NCI-H446 treated with DMSO at 0.1 percent for 48 hours (cell line): ENCODE measurements at regions not wholly inside any gene's neighbourhood (a gene's known extent, or its start where the extent isn't known, plus 50 kb on each side); places are given as distances from the start of the nearest gene placed in this dataset.
"Not testable (repeated sequence)": the region's sequence is repeated elsewhere in the genome, so short reads cannot be mapped to it uniquely, and the experiment has no call there.

Experiments used
- DNase-seq: peaks from one replicate; lab custom pipeline; 2025; lab: John Stamatoyannopoulos, UW

DNA sequence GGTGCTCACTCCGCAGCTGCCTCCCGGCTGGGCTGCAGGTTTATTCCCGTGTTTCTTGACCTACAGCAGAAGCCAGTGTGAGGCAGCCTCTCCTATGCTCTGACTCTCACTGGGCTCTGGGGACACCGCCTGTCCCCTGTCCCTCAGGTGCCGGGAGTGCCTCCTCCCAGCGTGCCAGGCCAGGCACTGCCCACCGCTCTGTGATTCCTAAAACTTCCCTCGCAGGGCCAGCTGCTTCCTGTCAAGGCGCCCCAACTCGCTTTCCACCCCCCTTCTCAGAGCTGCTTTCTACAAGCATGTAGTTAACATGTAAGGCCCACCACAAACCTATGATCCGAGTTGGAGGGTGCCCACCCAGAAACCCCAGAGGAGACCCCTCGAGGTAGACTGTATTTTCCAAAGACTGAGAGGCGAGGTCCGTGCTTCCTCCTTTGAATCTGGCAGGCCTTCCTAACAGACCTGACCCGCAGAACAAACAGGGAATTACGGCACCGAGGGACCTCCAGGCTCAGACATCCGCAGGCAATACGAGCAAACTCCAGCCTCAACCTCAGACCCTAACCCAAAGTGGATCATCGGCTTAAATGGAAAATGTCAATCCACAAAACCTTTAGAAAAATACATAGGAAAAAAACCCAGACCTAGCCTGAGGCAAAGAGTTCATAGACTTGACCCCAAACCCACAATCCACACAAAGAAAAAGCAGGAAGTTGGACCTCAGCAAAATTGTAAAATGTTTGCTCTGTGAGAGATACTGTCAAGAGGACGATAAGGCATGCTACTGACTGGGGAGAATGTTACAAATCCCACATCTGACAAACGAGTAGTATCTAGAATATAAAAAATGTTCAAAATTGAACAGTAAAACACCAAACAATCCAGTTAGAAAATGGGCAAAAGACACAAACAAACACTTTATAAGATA lies 121.3 kb upstream of the IQSEC1 start:
- no peak for DNase-seq

DNA sequence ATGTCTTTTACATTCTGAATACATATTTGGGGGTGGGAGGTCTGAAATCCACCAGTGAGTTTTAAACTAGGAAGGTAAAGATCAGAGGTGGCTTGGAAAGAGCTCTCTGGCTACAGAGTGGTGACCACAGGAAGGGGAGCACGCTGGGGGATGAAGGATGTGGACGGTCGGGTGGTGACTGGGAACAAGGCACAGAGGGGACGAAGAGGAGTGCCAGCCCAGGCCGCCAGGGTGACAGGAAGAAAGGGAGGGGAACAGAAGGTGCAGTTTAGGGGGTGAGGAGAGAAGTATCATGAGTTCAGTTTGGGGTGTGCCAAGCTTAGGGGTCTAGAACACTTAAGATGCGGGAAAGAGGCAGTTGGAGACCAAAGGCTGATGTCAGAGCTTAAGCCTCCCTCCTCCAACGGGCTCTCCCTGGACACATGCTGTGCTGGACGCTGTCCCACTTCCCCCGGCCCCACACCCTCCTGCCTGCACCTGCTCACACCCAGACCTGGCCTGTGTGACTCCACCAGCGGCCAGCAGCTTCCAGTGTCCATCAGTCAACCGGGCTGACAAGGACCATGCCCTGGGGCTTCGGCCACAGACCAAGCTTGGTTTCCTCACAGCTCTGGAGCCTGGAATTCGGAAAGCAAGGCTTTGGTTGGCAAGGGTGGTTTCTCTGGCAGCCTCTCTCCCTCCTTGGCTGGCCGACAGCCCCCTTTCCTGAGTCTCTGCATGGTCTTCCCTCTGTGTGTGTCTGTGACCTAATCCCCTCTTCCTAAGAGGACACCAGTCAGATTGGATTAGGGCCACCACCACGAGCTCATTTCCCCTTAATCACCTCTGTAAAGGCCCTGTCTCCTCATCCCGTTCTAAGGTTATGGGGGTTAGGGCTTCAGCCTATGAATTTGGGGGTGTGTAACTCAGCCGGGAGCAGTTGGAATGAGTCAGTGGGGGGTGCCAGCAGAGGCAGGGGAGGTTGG lies 120.4 kb upstream of the IQSEC1 start:
- DNase-seq = no peak

DNA sequence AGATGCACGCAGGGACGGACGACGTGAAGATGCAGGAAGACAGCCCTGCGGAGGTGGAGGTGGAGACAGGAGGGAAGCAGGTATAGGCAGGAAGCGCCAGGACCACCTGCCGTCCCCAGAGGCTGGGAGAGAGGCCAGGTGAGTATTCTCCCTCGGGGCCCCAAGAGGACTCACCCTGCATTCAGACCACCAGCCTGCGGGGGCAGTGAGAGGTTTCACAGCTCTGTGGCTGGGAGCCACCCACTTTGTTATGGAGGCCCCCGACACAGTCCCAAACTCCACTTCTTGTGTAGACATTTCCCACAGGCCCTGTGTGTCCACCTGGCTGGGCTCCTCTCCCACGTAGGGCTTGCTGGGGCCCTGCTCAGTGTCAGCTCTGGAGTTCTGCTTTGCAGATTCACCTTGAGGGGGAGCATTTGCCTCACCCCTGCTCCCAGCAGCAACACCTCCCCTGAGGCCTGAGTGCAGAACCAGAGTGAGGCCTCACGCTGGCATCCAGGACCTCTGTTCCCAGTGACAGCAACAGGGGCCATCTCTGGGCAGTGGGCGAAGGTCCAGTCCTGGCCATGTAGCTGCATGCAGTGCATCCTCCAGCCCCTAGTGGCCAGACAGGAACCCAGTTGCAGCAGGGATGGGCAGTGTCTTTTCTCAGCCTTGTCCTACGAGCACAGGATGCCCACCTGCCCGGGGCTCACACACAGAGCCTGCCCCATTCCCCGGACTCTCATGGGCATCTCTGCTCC lies 119.4 kb upstream of the IQSEC1 start:
- DNase-seq = no peak

DNA sequence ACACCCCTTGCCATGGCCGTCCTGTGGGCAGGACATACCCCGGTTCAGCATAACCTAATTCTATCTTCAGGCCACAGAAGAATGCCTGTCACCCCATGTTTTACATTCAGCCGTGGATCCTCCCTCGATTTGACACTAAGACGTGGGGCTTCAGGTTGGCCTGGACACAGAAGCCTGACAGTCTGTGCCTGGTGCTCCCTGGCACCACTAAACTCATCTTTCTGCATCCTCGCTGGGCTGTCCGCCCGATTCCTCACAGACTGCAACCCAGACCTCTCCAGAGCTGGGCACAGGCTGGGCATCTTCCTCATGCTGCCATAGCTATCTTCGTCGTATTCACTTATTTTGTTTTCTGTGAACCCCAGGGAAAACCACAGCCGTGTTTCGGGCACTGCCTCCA lies 117.8 kb upstream of the IQSEC1 start:
- DNase-seq = no peak

DNA sequence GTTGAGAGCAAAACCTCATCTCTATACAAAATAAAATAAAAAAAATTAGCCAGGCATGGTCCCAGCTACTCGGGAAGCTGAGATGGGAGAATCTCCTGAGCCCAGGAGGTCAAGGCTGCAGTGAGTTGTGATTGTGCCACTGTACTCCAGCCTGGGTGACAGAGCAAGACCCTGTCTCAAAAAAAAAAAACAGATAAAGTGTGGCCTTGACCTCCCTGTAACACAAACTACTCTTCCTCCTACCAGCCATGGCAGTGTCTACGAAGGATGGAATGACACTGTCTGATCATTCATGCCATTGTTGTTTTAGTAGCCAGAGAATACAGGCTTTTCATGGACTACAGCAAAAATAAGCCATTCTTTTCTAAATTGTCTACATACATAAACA lies 117.1 kb upstream of the IQSEC1 start:
- no peak for DNase-seq

DNA sequence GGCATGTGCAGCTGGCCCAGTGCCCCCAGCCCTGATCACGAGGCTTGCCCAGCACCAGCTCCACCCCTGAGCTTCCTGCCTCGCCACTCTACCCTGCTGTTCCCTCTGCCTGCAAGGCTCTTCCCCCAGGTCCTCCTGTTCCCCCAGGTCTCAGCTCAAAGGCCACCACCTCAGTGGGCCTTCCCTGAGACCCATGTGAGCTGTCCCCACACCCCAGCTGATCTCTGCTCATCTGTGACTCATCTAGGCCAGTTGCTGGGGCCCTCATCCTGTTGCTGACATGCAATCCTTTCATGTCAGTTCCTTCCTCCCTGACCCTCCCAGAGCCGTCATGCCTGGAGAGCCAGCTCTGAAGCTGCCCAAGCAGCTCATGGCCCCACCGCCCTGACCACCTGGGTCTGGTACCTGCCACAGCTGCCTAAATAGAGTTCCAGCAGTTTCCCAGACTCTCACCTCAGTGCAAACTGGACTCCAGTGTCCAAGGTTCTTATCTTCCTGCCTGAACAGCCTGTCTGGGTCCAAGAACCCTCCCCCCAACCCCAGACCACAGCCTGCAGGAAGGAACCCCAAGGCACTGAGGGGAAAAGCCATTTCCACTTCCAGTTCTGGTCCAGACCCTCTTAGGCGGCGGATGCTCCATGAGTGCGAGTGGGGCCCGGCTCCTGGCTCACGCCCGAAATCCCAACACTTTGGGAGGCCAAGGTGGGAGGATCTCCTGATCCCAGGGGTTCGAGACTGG lies 116.6 kb upstream of the IQSEC1 start:
- DNase-seq = no peak

DNA sequence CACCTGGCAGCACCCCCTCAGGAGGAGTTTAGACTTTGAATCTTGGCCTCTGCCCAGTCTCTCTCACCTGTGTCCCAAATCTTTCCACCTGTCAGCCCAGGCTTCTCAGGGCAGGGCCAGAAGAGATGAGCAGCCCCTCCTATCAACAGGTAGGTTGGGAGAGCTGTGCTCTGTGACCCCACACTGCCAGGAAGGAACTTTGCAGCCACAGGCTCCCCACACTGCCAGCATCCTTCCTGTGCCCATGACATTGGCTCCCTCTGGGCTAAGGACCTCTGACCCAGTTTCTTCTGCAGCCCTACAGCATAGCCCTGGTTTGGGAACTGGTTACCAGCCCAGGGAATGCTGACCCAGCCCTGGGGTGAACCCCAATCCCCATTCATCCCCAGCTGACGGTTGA lies 115.7 kb upstream of the IQSEC1 start:
- no peak for DNase-seq

DNA sequence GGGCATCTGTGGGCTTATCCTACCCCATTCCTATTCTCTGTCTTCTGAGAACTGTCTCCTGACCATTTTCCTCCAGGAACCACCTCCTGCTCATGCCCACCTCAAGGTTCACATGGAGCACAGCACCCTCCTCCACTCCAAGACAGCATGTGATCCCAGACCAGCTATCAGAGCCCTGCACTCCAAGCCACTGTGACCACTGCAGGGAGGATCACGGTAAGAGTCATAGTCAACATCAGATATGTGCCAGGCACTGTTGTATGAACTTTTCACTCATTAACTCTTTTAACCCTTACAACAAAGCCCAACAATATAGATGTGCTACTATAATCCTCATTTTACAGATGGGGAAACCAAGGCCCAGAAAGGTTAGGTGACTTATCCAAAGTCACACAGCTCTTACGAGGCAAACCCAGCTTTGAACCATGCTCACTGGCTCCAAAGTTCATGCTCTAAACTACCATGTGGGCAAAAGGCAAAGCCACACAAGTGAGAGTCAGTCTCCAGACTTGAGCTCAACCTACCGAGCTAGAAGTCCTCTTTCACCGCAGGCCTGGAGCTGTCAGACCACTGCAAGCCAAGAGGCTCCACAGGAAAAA lies 115.1 kb upstream of the IQSEC1 start:
- no peak for DNase-seq

DNA sequence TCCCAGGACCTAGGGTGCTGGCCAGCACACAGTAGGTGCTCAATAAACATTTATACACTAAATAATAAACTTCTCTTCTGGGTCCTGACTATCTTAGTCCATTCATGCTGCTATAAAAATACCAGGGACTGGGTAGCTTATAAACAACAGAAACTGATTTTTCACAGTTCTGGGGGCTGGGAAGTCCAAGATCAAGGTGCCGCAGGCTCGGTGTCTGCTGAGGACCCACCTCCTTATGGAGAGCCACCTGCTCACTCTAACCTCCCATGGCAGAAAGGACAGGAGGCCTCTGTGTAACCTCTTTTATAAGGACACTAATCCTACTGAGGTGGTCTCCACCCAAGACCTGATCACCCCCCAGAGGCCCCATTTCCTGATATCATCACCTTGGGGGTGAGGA lies 114.4 kb upstream of the IQSEC1 start:
- DNase-seq = no peak

DNA sequence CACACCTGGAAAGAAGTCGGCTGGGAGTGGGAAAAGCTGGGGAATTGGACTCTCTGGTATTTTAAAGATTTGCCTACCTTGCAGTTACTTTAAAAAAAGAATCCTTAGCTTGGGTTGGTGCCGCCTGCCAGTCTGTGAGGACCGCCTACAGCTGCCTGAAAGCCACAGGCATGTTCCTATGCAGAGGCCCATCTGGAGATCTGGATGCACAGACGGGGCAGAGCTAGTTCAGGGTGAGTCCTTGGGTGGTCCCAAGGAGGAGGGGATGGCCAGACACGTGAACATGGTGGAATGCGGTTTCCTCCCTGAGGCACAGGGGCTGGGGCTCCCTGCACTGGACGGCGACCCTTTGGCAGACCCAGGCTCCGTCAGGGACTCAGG lies 113.2 kb upstream of the IQSEC1 start:
- no peak for DNase-seq

DNA sequence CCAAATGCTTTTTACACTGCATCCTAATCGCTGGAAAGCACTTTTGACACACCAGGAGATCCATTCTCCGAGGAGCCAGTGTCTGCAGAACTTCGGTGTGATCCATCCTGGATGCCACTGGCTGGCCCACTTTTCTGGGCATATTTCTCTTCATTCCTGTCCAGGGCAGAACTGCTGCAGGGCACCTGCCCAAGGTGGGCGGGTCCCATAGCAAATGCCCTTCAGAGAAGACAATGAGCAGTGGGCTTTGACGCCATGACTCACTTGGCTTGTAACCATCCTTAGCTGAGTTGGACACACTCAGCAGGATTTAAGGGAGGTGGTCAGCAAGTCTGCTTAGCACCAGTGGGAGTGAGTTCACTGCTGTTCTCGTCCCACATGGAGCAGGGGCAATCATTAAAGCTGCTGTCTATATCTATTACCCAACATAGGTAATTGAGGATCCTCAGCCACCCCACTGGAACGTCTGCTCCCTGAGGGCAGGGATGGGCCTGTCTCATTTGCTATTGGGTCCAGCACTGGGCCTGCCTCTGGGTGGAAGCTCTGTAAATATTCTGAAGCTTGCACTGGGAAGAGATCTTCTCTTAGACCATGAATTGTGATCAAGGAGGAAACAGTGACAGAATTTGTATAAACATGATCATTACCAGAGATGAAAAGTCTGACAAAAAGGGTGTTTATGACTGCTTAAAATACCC lies 112.7 kb upstream of the IQSEC1 start:
- no peak for DNase-seq

DNA sequence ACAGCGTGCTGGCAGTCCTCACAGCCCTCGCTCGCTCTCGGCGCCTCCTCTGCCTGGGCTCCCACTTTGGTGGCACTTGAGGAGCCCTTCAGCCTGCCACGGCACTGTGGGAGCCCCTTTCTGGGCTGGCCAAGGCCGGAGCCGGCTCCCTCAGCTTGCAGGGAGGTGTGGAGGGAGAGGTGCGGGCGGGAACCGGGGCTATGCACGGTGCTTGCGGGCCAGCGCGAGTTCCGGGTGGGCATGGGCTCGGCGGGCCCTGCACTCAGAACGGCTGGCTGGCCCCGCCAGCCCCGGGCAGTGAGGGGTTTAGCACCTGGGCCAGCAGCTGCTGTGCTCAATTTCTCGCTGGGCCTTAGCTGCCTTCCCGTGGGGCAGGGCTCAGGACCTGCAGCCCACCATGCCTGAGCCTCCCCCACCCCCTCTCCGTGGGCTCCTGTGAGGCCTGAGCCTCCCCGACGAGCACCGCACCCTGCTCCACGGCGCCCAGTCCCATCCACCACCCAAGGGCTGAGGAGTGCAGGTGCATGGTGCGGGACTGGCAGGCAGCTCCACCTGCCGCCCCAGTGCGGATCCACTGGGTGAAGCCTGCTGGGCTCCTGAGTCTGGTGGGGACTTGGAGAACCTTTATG lies 106.5 kb upstream of the IQSEC1 start:
- DNase-seq = not testable (repeated sequence)

DNA sequence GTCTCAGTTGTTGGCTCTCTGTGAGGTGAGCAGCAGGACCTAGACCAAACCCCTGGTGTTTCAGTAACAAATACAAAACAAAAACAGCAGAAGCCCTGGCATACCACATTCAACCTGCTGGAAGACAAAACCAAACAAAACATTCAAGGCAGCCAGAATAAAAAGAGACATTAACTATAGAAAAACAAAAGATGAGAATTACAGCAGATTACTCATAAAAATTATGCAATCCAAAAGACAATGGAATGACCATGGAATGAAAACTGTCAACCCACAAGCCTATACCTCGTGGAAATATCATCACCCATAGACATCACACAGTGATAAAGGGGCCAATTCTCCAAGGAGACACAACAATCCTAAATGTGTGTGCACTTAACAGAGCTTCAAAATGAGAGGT lies 106.0 kb upstream of the IQSEC1 start:
- no peak for DNase-seq

DNA sequence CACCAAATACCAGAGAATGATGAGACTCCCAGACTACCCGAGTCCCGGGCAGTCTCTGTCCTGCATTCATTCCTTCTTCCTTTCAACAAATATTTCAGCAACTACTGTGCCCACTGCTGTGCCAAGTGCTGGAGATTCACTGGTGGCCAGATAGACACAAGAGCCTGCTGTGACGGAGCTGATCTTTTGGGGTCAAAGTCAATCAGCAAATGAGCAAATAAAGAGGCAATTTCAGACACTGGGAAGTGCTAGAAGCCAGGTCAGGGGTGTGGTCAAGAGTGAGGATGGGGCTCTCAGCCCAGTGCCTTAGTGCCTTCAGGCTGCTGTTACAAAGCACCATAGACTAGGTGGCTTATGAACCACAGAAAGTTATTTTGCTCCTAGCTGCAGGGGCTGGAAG lies 104.9 kb upstream of the IQSEC1 start:
- DNase-seq = no peak

DNA sequence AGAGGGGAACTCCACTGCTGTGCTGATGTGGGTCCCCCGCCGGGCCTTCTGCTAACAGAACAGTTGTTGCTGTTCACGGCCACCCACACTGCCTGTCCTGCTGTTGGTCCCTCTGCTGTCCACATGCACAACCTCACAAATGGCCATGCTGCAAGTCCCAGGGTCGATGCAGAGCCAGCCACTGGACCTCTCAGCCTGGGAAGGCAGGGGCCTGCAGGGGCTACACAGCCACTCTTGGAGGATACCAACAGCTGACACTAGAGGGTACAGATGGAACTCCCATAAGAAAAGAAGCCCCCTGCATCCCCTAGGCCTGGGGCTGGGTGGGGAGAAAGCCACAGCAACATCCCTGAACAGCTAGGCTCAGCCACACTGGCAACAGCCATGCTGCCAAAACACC lies 104.4 kb upstream of the IQSEC1 start:
- DNase-seq = no peak

DNA sequence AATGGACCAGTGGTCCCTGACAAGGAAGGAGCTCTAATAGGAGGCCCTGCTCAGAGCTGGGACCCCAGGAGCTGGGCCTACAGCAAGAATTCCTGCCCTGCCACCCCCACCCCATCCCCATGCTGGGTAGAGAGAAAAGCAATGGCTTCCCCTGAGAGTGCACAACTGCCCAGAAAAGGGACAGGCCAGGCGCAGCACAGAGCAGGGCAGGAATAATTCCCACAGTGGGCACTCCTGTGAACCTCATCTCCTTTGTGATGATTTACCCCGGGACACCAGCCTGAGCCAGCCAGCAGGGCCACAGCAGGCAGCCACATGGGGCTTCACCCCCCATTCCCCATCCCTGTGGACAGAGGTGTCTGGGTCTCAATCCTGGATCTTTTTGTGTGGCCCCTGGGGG lies 104.0 kb upstream of the IQSEC1 start:
- DNase-seq = no peak

DNA sequence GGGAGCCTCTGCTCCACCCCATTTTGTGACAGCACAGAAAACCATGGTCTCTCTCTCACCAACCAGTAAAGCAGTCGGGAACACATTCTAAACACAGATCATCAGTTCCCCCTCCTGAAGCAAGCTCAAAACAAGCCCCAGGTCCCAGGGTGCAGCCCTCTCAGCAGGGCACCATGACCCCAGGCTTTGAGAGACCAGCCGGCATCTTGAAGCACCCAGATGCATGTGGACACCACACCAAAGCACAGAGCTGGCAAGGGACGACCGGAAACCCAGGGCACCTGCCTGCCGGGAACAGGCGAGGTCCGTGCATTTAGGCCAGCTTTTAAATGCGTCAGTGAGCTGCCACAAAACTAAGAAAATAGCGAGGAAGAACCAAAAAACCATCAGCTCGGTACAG lies 103.2 kb upstream of the IQSEC1 start:
- no peak for DNase-seq

DNA sequence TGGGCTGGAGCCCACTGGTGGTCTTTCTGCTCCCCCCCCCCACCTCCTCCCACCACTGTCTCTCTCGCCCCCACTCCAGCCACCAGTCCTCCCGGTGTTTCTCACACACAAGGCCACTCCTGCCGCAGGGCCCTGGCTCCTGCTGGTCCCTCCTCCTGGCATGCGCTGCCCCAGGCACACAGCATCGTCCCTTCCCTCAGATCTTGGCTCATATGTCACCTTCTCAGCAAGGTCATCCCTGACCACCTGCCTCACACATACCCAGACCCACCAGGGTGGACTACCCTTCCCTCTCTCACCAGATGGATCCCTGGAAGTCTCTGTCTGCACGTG lies 101.5 kb upstream of the IQSEC1 start:
- DNase-seq = no peak

DNA sequence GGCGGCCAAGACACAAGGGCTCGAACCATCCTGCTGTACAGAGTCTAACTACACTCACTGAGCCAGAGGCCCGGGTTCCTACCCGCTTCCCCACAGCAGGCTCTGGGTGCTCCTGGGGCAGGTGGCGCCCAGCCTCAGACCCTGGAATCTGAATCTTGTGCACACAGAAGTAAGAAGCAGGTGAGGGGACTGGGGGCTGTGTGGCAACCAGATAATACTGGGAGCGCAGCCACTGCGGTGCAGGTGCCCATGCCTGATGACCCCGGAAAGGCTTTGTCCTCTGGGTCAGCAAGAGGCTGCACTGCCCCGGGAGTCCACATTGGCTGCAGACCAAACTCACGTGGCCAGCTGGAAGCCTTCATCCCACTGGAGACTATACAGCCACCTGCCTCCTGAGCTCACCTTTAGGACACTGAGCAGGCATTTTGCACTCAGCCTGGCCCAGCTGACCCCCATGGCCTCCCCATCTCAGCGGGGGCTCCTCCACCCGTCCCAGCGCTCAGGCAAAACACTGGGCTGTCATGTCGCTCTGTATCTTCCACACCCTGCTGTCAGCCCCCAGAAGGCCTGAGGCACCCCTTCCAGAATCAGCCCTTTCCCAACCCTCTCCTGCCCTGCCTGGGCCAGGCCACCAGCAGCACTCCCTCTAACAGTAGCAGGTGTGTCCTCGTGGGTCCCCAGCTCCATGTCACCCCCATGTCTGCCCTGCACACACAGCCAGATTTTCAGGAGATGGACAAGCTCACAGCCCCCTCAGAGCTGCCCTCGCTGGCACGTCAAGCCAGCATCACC lies 101.0 kb upstream of the IQSEC1 start:
- DNase-seq = no peak
